ENCODE measurements at regions not wholly inside any gene's neighbourhood (a gene's known extent, or its start where the extent isn't known, plus 50 kb on each side); places are given as distances from the start of the nearest gene placed in this dataset.

- no peak for TF ChIP-seq EZH2 (IDR thresholded peaks at IDR 0.05; ENCODE audit: low read length, unreplicated experiment)
- TF ChIP-seq CTCF (conservative IDR thresholded peaks at IDR 0.05; ENCODE audit: low read depth, low read length) = no peak
These were observed 73.8 kb downstream of the RBFOX3 start for GRCh38 chr17:79537061-79537460.
